ENCODE measurements at regions not wholly inside any gene's neighbourhood (a gene's known extent, or its start where the extent isn't known, plus 50 kb on each side); places are given as distances from the start of the nearest gene placed in this dataset.

DNA sequence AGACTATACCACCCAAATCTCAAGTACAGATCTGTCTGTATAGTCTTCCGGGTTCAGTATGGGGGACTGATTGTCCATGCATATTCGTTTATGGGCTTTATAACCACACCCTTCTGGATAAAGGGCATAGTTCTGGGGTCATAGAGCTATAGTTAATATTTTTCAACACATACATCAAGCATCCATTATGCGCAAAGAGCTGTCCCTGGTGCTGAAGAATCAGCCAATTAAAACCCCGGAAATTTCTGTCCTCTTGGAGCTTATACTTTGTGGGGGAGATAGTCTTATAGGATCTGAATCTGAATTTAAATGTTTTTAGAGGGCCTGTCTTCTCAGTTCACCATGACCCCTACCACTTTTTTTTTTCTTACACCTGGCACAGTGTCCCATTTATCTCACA lies 256.7 kb downstream of the SUDS3 start:
- no peaks in the 10 kb centered on the region for H3K36me3 ChIP-seq
- H3K4me1 ChIP-seq: no peaks in the 10 kb centered on the region
- H3K27me3 ChIP-seq: peaks cover 0 to 4% (median 0%) of the 10 kb centered on the region in 4 donors
- TF ChIP-seq EP300 (IDR thresholded peaks at IDR 0.05): no peak
- TF ChIP-seq POLR2A (IDR thresholded peaks at IDR 0.05; ENCODE audit: low read depth): no peak
- no peak for TF ChIP-seq POLR2AphosphoS5 (IDR thresholded peaks at IDR 0.05)
- TF ChIP-seq, protein P1, sequence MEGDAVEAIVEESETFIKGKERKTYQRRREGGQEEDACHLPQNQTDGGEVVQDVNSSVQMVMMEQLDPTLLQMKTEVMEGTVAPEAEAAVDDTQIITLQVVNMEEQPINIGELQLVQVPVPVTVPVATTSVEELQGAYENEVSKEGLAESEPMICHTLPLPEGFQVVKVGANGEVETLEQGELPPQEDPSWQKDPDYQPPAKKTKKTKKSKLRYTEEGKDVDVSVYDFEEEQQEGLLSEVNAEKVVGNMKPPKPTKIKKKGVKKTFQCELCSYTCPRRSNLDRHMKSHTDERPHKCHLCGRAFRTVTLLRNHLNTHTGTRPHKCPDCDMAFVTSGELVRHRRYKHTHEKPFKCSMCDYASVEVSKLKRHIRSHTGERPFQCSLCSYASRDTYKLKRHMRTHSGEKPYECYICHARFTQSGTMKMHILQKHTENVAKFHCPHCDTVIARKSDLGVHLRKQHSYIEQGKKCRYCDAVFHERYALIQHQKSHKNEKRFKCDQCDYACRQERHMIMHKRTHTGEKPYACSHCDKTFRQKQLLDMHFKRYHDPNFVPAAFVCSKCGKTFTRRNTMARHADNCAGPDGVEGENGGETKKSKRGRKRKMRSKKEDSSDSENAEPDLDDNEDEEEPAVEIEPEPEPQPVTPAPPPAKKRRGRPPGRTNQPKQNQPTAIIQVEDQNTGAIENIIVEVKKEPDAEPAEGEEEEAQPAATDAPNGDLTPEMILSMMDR (IDR thresholded peaks at IDR 0.05): no peak
- DNase-seq (ENCODE audit: extremely low spot score): no peak
- 63% methylated on average over 4 of the region's 4 CpGs for WGBS
- H3K27ac ChIP-seq (replicated peaks in 1 of 4): no peak overlapping the region
- H3K9me3 ChIP-seq: no peaks in the 10 kb centered on the region
- intact Hi-C loops (cut with DNase I): no loop called here
- no peak overlapping the region for H3K4me3 ChIP-seq

DNA sequence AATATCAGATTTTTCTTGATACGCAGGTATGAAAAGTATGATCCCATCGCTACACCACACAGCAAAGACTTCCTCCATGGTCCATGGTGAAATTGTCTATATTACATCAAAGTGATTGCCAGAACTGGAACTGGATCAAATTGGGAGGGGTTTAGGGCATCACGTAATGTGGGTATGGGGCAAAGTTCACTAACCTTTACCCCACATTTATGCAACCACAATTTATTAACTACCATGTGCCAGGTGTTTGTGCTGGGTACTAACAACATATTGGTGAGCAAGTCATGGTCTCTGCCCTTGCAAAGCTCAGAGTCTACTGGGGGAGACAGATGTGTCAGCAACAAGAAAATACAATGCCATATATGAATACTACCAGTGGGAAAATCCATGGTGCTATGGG lies 258.9 kb downstream of the SUDS3 start:
- Histone ChIP-seq H3K36me3 (no peaks in the 10 kb centered on the region), H3K27me3 (peaks cover 0 to 4% (median 0%) of the 10 kb centered on the region in 4 donors), H3K4me1 (no peaks in the 10 kb centered on the region), H3K9me3 (no peaks in the 10 kb centered on the region), H3K4me3 (no peak overlapping the region), H3K27ac (replicated peaks in 1 of 4) (no peak overlapping the region)
- TF ChIP-seq POLR2A (IDR thresholded peaks at IDR 0.05; ENCODE audit: low read depth): no peak
- TF ChIP-seq EP300 (IDR thresholded peaks at IDR 0.05): no peak
- no peak for TF ChIP-seq POLR2AphosphoS5 (IDR thresholded peaks at IDR 0.05)
- TF ChIP-seq, protein P1 (IDR thresholded peaks at IDR 0.05): no peak
- 98% methylated on average over 3 of the region's 3 CpGs for WGBS
- no peak for DNase-seq (ENCODE audit: extremely low spot score)
- intact Hi-C loops (cut with DNase I): no loop called here

- intact Hi-C loops (cut with DNase I): no loop called here
- Histone ChIP-seq H3K27ac (replicated peaks in 1 of 4) (no peak overlapping the region), H3K36me3 (no peaks in the 10 kb centered on the region), H3K4me3 (no peak overlapping the region), H3K4me1 (no peaks in the 10 kb centered on the region), H3K27me3 (peaks cover 0 to 4% (median 0%) of the 10 kb centered on the region in 4 donors), H3K9me3 (no peaks in the 10 kb centered on the region)
- no peak for TF ChIP-seq POLR2A (IDR thresholded peaks at IDR 0.05; ENCODE audit: low read depth)
- no peak for TF ChIP-seq POLR2AphosphoS5 (IDR thresholded peaks at IDR 0.05)
- TF ChIP-seq EP300 (IDR thresholded peaks at IDR 0.05): no peak
- TF ChIP-seq, protein P1 (IDR thresholded peaks at IDR 0.05): no peak
- 61% methylated on average over 7 of the region's 7 CpGs for WGBS
- no peak for DNase-seq (ENCODE audit: extremely low spot score)
Observed at GRCh38 chr12:118637767-118638370, 261.5 kb downstream of the SUDS3 start.

GRCh38 chr12:118641249-118641648 lies 264.9 kb downstream of the SUDS3 start:
- TF ChIP-seq POLR2A (IDR thresholded peaks at IDR 0.05; ENCODE audit: low read depth): no peak
- TF ChIP-seq POLR2AphosphoS5 (IDR thresholded peaks at IDR 0.05): no peak
- intact Hi-C loops (cut with DNase I): no loop called here
- 66% methylated on average over 3 of the region's 3 CpGs for WGBS

DNA sequence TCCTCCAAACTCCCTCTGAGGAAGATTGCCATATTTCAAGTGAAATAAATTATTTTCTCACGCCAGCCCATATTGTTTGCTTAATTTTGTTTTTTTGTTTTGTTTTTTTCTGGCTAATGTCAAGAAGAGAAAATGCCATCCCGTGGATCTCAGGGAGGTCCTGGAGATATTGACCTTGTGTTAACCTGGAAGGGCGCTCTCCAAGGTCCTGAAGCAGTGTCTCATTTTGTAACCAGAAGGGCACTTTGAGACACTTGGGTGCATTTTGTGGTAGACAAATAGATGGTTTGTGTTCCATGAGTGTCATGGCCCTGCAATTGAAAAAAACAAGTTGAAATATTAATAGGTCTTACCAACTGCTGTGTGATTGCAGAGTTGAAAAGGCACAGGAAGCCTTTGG lies 268.9 kb downstream of the SUDS3 start:
- intact Hi-C loops (cut with DNase I): no loop called here
- 13% methylated on average over 3 of the region's 3 CpGs for WGBS
- Histone ChIP-seq H3K27me3 (no peaks in the 10 kb centered on the region), H3K9me3 (peaks cover 0 to 3% (median 0%) of the 10 kb centered on the region in 4 donors), H3K4me1 (no peaks in the 10 kb centered on the region), H3K4me3 (no peak overlapping the region), H3K27ac (replicated peaks in 1 of 4) (no peak overlapping the region), H3K36me3 (no peaks in the 10 kb centered on the region)
- TF ChIP-seq EP300 (IDR thresholded peaks at IDR 0.05) (no peak), POLR2A (IDR thresholded peaks at IDR 0.05; ENCODE audit: low read depth) (no peak), POLR2AphosphoS5 (IDR thresholded peaks at IDR 0.05) (no peak)
- TF ChIP-seq, protein P1 (IDR thresholded peaks at IDR 0.05): no peak
- no peak for DNase-seq (ENCODE audit: extremely low spot score)

More at GRCh38 chr12:118641249-118641648, 264.9 kb downstream of the SUDS3 start:
- H3K27ac ChIP-seq (replicated peaks in 1 of 4): no peak overlapping the region
- H3K36me3 ChIP-seq: no peaks in the 10 kb centered on the region
- no peak for DNase-seq (ENCODE audit: extremely low spot score)
- H3K9me3 ChIP-seq: peaks cover 0 to 3% (median 0%) of the 10 kb centered on the region in 4 donors
- peaks cover 0 to 4% (median 0%) of the 10 kb centered on the region in 4 donors for H3K27me3 ChIP-seq
- no peaks in the 10 kb centered on the region for H3K4me1 ChIP-seq
- no peak overlapping the region for H3K4me3 ChIP-seq
